HT-29 (cell line): ENCODE measurements at regions not wholly inside any gene's neighbourhood (a gene's known extent, or its start where the extent isn't known, plus 50 kb on each side); places are given as distances from the start of the nearest gene placed in this dataset.

Experiments
- DNase-seq: peaks from one replicate; pipeline ENCODE4 v3.0.0-alpha.2; 2015; ENCODE audit warnings: low spot score

GRCh38 chr17:34712481-34713195 is 133.3 kb downstream of the TMEM132E start:
- no peak for DNase-seq

GRCh38 chr17:34711646-34712045 is 132.3 kb downstream of the TMEM132E start:
- no peak for DNase-seq

- DNase-seq = no peak
Observed at GRCh38 chr17:34710226-34710625, 130.8 kb downstream of the TMEM132E start.

- DNase-seq = no peak
Observed at GRCh38 chr17:34709158-34709754, 129.9 kb downstream of the TMEM132E start.

GRCh38 chr17:34706029-34706428 is 126.6 kb downstream of the TMEM132E start:
- DNase-seq = peak; percentile 49

- DNase-seq = peak; percentile 73
Observed at GRCh38 chr17:34703533-34703932, 124.2 kb downstream of the TMEM132E start.

- no peak for DNase-seq
Observed at GRCh38 chr17:34699181-34699580, 119.8 kb downstream of the TMEM132E start.

GRCh38 chr17:34692920-34693319 is 113.5 kb downstream of the TMEM132E start:
- peak; percentile 15 for DNase-seq
